ENCODE measurements at regions not wholly inside any gene's neighbourhood (a gene's known extent, or its start where the extent isn't known, plus 50 kb on each side); places are given as distances from the start of the nearest gene placed in this dataset.

- DNase-seq (ENCODE audit: low read depth in 2 of 2), result no peak
Measured at GRCh38 chr11:131044851-131045250, 128.6 kb upstream of the SNX19 start.

GRCh38 chr11:131052367-131052766, 136.1 kb upstream of the SNX19 start:
- no peak for DNase-seq (ENCODE audit: low read depth in 2 of 2)

- DNase-seq (ENCODE audit: low read depth in 2 of 2), result no peak
Measured at GRCh38 chr11:131056036-131056435, 139.8 kb upstream of the SNX19 start.

GRCh38 chr11:131063638-131064037, 147.4 kb upstream of the SNX19 start:
- DNase-seq (ENCODE audit: low read depth in 2 of 2), result no peak

- DNase-seq (ENCODE audit: low read depth in 2 of 2), result peak in 1 of 2 donors; percentile 2
Measured at GRCh38 chr11:131064373-131064991, 148.2 kb upstream of the SNX19 start.

GRCh38 chr11:131065435-131066413, 149.4 kb upstream of the SNX19 start:
- DNase-seq (ENCODE audit: low read depth in 2 of 2), result no peak

GRCh38 chr11:131066551-131066950, 150.3 kb upstream of the SNX19 start:
- no peak for DNase-seq (ENCODE audit: low read depth in 2 of 2)

- no peak for DNase-seq (ENCODE audit: low read depth in 2 of 2)
Measured at GRCh38 chr11:131070365-131070764, 154.1 kb upstream of the SNX19 start.

GRCh38 chr11:131073167-131073566, 156.9 kb upstream of the SNX19 start:
- no peak for DNase-seq (ENCODE audit: low read depth in 2 of 2)

- no peak for DNase-seq (ENCODE audit: low read depth in 2 of 2)
Measured at GRCh38 chr11:131074573-131074972, 158.3 kb upstream of the SNX19 start.

- DNase-seq (ENCODE audit: low read depth in 2 of 2), result no peak
Measured at GRCh38 chr11:131077340-131077739, 161.1 kb upstream of the SNX19 start.

- DNase-seq (ENCODE audit: low read depth in 2 of 2), result no peak
Measured at GRCh38 chr11:131079036-131079435, 162.8 kb upstream of the SNX19 start.

GRCh38 chr11:131089727-131090245, 173.5 kb upstream of the SNX19 start:
- no peak for DNase-seq (ENCODE audit: low read depth in 2 of 2)

- DNase-seq (ENCODE audit: low read depth in 2 of 2), result no peak
Measured at GRCh38 chr11:131092469-131092868, 176.2 kb upstream of the SNX19 start.

- DNase-seq (ENCODE audit: low read depth in 2 of 2), result no peak
Measured at GRCh38 chr11:131094827-131095226, 178.5 kb upstream of the SNX19 start.

- no peak for DNase-seq (ENCODE audit: low read depth in 2 of 2)
Measured at GRCh38 chr11:131095511-131096185, 179.4 kb upstream of the SNX19 start.

- DNase-seq (ENCODE audit: low read depth in 2 of 2), result no peak
Measured at GRCh38 chr11:131099013-131099412, 182.7 kb upstream of the SNX19 start.

- DNase-seq (ENCODE audit: low read depth in 2 of 2), result no peak
Measured at GRCh38 chr11:131099746-131100145, 183.5 kb upstream of the SNX19 start.

GRCh38 chr11:131108760-131109159, 192.5 kb upstream of the SNX19 start:
- no peak for DNase-seq (ENCODE audit: low read depth in 2 of 2)

- no peak for DNase-seq (ENCODE audit: low read depth in 2 of 2)
Measured at GRCh38 chr11:131109257-131109656, 193.0 kb upstream of the SNX19 start.

GRCh38 chr11:131109790-131110189, 193.5 kb upstream of the SNX19 start:
- DNase-seq (ENCODE audit: low read depth in 2 of 2), result no peak

- no peak for DNase-seq (ENCODE audit: low read depth in 2 of 2)
Measured at GRCh38 chr11:131111775-131112174, 195.5 kb upstream of the SNX19 start.
